CD4-positive, CD25-positive, alpha-beta regulatory T cell (primary cell): ENCODE measurements at regions not wholly inside any gene's neighbourhood (a gene's known extent, or its start where the extent isn't known, plus 50 kb on each side); places are given as distances from the start of the nearest gene placed in this dataset.

Source experiments
- ATAC-seq, 2 donors: fragments of 150-1000 bp; cut with Tn5 transposase; one replicate each; pipeline ENCODE4 v1.10.0; 2021; ENCODE audit warnings: low read depth in 2 of 2, moderate number of reproducible peaks in 2 of 2, moderate library complexity in 1 of 2
- DNase-seq, 3 donors: peaks; one replicate each; pipeline versions ENCODE4 v3.0.0 to v3.0.0-alpha.2; 2012 to 2022; ENCODE audit warnings: mixed read lengths in 1 of 3
- H3K27ac ChIP-seq: one replicate; pipeline ENCODE4 v1.7.0; 2013; ENCODE audit warnings: mild to moderate bottlenecking, low read length; ENCODE audit not compliant: insufficient read depth, poor library complexity, severe bottlenecking
- H3K27me3 ChIP-seq: one replicate; pipeline ENCODE4 v1.7.0; 2013; ENCODE audit warnings: low read length; ENCODE audit not compliant: control insufficient read depth, insufficient read depth
- H3K36me3 ChIP-seq: one replicate; pipeline ENCODE4 v1.7.0; 2013; ENCODE audit warnings: mild to moderate bottlenecking, low read length, moderate library complexity; ENCODE audit not compliant: control insufficient read depth, insufficient read depth
- H3K4me1 ChIP-seq: 2 replicates; pipeline ENCODE4 v1.7.0; 2013; ENCODE audit warnings: mild to moderate bottlenecking, low read length; ENCODE audit not compliant: insufficient read depth, control insufficient read depth, poor library complexity, severe bottlenecking
- H3K4me3 ChIP-seq: one replicate; pipeline ENCODE4 v1.7.0; 2013; ENCODE audit warnings: low read depth, mild to moderate bottlenecking, low read length, moderate library complexity
- H3K9me3 ChIP-seq, 2 experiments: 1 replicate in 1 of 2; 2 replicates in 1 of 2; pipeline ENCODE4 v1.7.0; 2013; ENCODE audit warnings: low read length in 2 of 2, mild to moderate bottlenecking in 1 of 2, moderate library complexity in 1 of 2; ENCODE audit not compliant: control insufficient read depth in 2 of 2
- H3K27ac Mint-ChIP-seq, 3 donors: one replicate each; pipeline ENCODE4 v1.8.0; 2020 to 2022; ENCODE audit warnings: mild to moderate bottlenecking in 3 of 3, mixed read lengths in 3 of 3, moderate library complexity in 2 of 3
- H3K27me3 Mint-ChIP-seq: one replicate; pipeline ENCODE4 v1.8.0; 2022; ENCODE audit warnings: mild to moderate bottlenecking, mixed read lengths
- H3K36me3 Mint-ChIP-seq: one replicate; pipeline ENCODE4 v1.8.0; 2020; ENCODE audit warnings: mixed read lengths
- H3K4me1 Mint-ChIP-seq, 4 donors: one replicate each; pipeline ENCODE4 v1.8.0; 2020 to 2022; ENCODE audit warnings: mixed read lengths in 4 of 4, mild to moderate bottlenecking in 1 of 4
- H3K4me3 Mint-ChIP-seq, 4 donors: one replicate each; pipeline ENCODE4 v1.8.0; 2020 to 2022; ENCODE audit warnings: mild to moderate bottlenecking in 4 of 4, mixed read lengths in 4 of 4, moderate library complexity in 3 of 4
- H3K9me3 Mint-ChIP-seq, 7 donors: one replicate each; pipeline ENCODE4 v1.8.0; 2020 to 2022; ENCODE audit warnings: mixed read lengths in 7 of 7, mild to moderate bottlenecking in 3 of 7, moderate library complexity in 2 of 7

- Mint-ChIP-seq H3K4me3 (no peak overlapping the region), H3K4me1 (peaks cover 0 to 5% (median under 1%) of the 10 kb centered on the region in 4 donors), H3K27me3 (peaks cover 4% of the 10 kb centered on the region), H3K27ac (no peak overlapping the region), H3K9me3 (peaks cover 0 to 2% (median 0%) of the 10 kb centered on the region in 7 donors), H3K36me3 (no peaks in the 10 kb centered on the region)
- Histone ChIP-seq H3K4me1 (no peaks in the 10 kb centered on the region), H3K27ac (no peak overlapping the region), H3K36me3 (no peaks in the 10 kb centered on the region), H3K4me3 (no peak overlapping the region), H3K9me3 (no peaks in the 10 kb centered on the region), H3K27me3 (no peaks in the 10 kb centered on the region)
- peak in 1 of 2 donors; percentile 28 for ATAC-seq
- DNase-seq = no peak
These were observed 209.1 kb upstream of the STARD13 start for GRCh38 chr13:33494596-33495204.

- DNase-seq (no peak), ATAC-seq (no peak)
- Mint-ChIP-seq H3K27ac (no peak overlapping the region), H3K4me1 (peaks cover 0 to 5% (median under 1%) of the 10 kb centered on the region in 4 donors), H3K9me3 (peaks cover 0 to under 1% (median 0%) of the 10 kb centered on the region in 7 donors), H3K36me3 (no peaks in the 10 kb centered on the region), H3K4me3 (no peak overlapping the region), H3K27me3 (no peaks in the 10 kb centered on the region)
- Histone ChIP-seq H3K4me1 (no peaks in the 10 kb centered on the region), H3K27me3 (no peaks in the 10 kb centered on the region), H3K4me3 (no peak overlapping the region), H3K36me3 (no peaks in the 10 kb centered on the region), H3K9me3 (no peaks in the 10 kb centered on the region), H3K27ac (no peak overlapping the region)
These were observed 210.8 kb upstream of the STARD13 start for GRCh38 chr13:33496336-33496735.

- H3K27ac Mint-ChIP-seq = no peak overlapping the region
- H3K4me1 ChIP-seq = no peaks in the 10 kb centered on the region
These were observed 211.7 kb upstream of the STARD13 start for GRCh38 chr13:33497146-33497845.

GRCh38 chr13:33508060-33508459 is 222.5 kb upstream of the STARD13 start:
- no peak overlapping the region for H3K4me3 Mint-ChIP-seq
- H3K9me3 Mint-ChIP-seq = peaks cover 0 to 4% (median 0%) of the 10 kb centered on the region in 7 donors
- Histone ChIP-seq H3K27ac (no peak overlapping the region), H3K36me3 (no peaks in the 10 kb centered on the region), H3K27me3 (peaks cover 4% of the 10 kb centered on the region), H3K4me3 (no peak overlapping the region), H3K9me3 (no peaks in the 10 kb centered on the region), H3K4me1 (no peaks in the 10 kb centered on the region)
- no peaks in the 10 kb centered on the region for H3K36me3 Mint-ChIP-seq
- H3K27me3 Mint-ChIP-seq = peaks cover 6% of the 10 kb centered on the region
- H3K4me1 Mint-ChIP-seq = no peaks in the 10 kb centered on the region
- no peak for ATAC-seq
- no peak for DNase-seq
- H3K27ac Mint-ChIP-seq = peak overlapping the region in 1 of 3 donors; percentile 9

More at GRCh38 chr13:33497146-33497845, 211.7 kb upstream of the STARD13 start:
- Mint-ChIP-seq H3K9me3 (peaks cover 0 to 6% (median 0%) of the 10 kb centered on the region in 7 donors), H3K27me3 (peaks cover 1% of the 10 kb centered on the region), H3K4me1 (peaks cover 0 to 5% (median under 1%) of the 10 kb centered on the region in 4 donors), H3K36me3 (peaks cover 5% of the 10 kb centered on the region), H3K4me3 (no peak overlapping the region)
- no peaks in the 10 kb centered on the region for H3K27me3 ChIP-seq
- H3K27ac ChIP-seq = no peak overlapping the region
- DNase-seq (no peak), ATAC-seq (no peak)
- H3K36me3 ChIP-seq = no peaks in the 10 kb centered on the region
- no peaks in the 10 kb centered on the region for H3K9me3 ChIP-seq
- H3K4me3 ChIP-seq = no peak overlapping the region

- no peak overlapping the region for H3K27ac Mint-ChIP-seq
- no peak overlapping the region for H3K4me3 Mint-ChIP-seq
- Histone ChIP-seq H3K9me3 (no peaks in the 10 kb centered on the region), H3K27me3 (peaks cover 4% of the 10 kb centered on the region), H3K4me3 (no peak overlapping the region), H3K4me1 (no peaks in the 10 kb centered on the region), H3K36me3 (no peaks in the 10 kb centered on the region), H3K27ac (no peak overlapping the region)
- H3K4me1 Mint-ChIP-seq = no peaks in the 10 kb centered on the region
- peaks cover 0 to 3% (median 0%) of the 10 kb centered on the region in 7 donors for H3K9me3 Mint-ChIP-seq
- peaks cover 10% of the 10 kb centered on the region for H3K27me3 Mint-ChIP-seq
- DNase-seq (no peak), ATAC-seq (no peak)
- no peaks in the 10 kb centered on the region for H3K36me3 Mint-ChIP-seq
These were observed 224.2 kb upstream of the STARD13 start for GRCh38 chr13:33509642-33510229.

- no peak for ATAC-seq
- no peaks in the 10 kb centered on the region for H3K9me3 ChIP-seq
- Mint-ChIP-seq H3K27ac (no peak overlapping the region), H3K36me3 (no peaks in the 10 kb centered on the region), H3K9me3 (peaks cover 0 to 3% (median 0%) of the 10 kb centered on the region in 7 donors), H3K4me1 (no peaks in the 10 kb centered on the region), H3K4me3 (no peak overlapping the region), H3K27me3 (peaks cover 10% of the 10 kb centered on the region)
- no peak overlapping the region for H3K4me3 ChIP-seq
- no peaks in the 10 kb centered on the region for H3K36me3 ChIP-seq
- peaks cover 4% of the 10 kb centered on the region for H3K27me3 ChIP-seq
- H3K4me1 ChIP-seq = no peaks in the 10 kb centered on the region
- no peak overlapping the region for H3K27ac ChIP-seq
- DNase-seq = no peak
These were observed 224.9 kb upstream of the STARD13 start for GRCh38 chr13:33510350-33510970.

- peaks cover 4% of the 10 kb centered on the region for H3K27me3 ChIP-seq
- no peaks in the 10 kb centered on the region for H3K4me1 ChIP-seq
- no peaks in the 10 kb centered on the region for H3K4me1 Mint-ChIP-seq
- no peak overlapping the region for H3K27ac Mint-ChIP-seq
- ATAC-seq (no peak), DNase-seq (no peak)
- H3K9me3 Mint-ChIP-seq = peaks cover 0 to 5% (median 0%) of the 10 kb centered on the region in 7 donors
- no peak overlapping the region for H3K27ac ChIP-seq
- H3K4me3 Mint-ChIP-seq = no peak overlapping the region
- no peaks in the 10 kb centered on the region for H3K36me3 ChIP-seq
- H3K4me3 ChIP-seq = no peak overlapping the region
- H3K9me3 ChIP-seq = no peaks in the 10 kb centered on the region
- H3K27me3 Mint-ChIP-seq = peaks cover 10% of the 10 kb centered on the region
- H3K36me3 Mint-ChIP-seq = no peaks in the 10 kb centered on the region
These were observed 227.5 kb upstream of the STARD13 start for GRCh38 chr13:33512880-33513554.
